Natural killer cell (primary cell): ENCODE measurements at regions not wholly inside any gene's neighbourhood (a gene's known extent, or its start where the extent isn't known, plus 50 kb on each side); places are given as distances from the start of the nearest gene placed in this dataset.

Experiments used
- ATAC-seq, 3 donors: fragments of 150-1000 bp in 2 of 3; fragments of 200-7000 bp in 1 of 3; cut with Tn5 transposase; 1 replicate in 1 of 3; 2 replicates in 2 of 3; pipeline ENCODE4 v1.10.0; 2021; ENCODE audit warnings: mild to moderate bottlenecking in 2 of 3, moderate library complexity in 2 of 3
- DNase-seq, 2 donors: peaks; one replicate each; pipeline versions ENCODE4 v3.0.0 to v3.0.0-alpha.2; 2013 to 2021; ENCODE audit warnings: mixed read lengths in 1 of 2
- H3K27ac ChIP-seq: one replicate; pipeline ENCODE4 v1.5.1; 2013; ENCODE audit warnings: mild to moderate bottlenecking, low read length
- H3K27me3 ChIP-seq: one replicate; pipeline ENCODE4 v1.6.1; 2013; ENCODE audit warnings: low read length; ENCODE audit not compliant: control insufficient read depth, insufficient read depth
- H3K36me3 ChIP-seq: one replicate; pipeline ENCODE4 v1.6.1; 2013; ENCODE audit warnings: low read length; ENCODE audit not compliant: control insufficient read depth, insufficient read depth
- H3K4me1 ChIP-seq: one replicate; pipeline ENCODE4 v1.6.1; 2013; ENCODE audit warnings: low read length; ENCODE audit not compliant: control insufficient read depth, insufficient read depth
- H3K4me3 ChIP-seq: one replicate; pipeline ENCODE4 v1.5.1; 2013; ENCODE audit warnings: low read length
- H3K9me3 ChIP-seq: one replicate; pipeline ENCODE4 v1.6.1; 2013; ENCODE audit warnings: low read length; ENCODE audit not compliant: control insufficient read depth, insufficient read depth
- H3K27ac Mint-ChIP-seq, 2 donors: one replicate each; pipeline ENCODE4 v1.8.0; 2022; ENCODE audit warnings: mild to moderate bottlenecking in 2 of 2, mixed read lengths in 2 of 2, moderate library complexity in 1 of 2
- H3K27me3 Mint-ChIP-seq, 2 donors: one replicate each; pipeline ENCODE4 v1.8.0; 2022; ENCODE audit warnings: low read depth in 2 of 2, mixed read lengths in 2 of 2
- H3K36me3 Mint-ChIP-seq: one replicate; pipeline ENCODE4 v1.8.0; 2022; ENCODE audit warnings: mixed read lengths
- H3K4me1 Mint-ChIP-seq, 2 donors: one replicate each; pipeline ENCODE4 v1.8.0; 2022; ENCODE audit warnings: mixed read lengths in 2 of 2
- H3K4me3 Mint-ChIP-seq: one replicate; pipeline ENCODE4 v1.8.0; 2022; ENCODE audit warnings: mild to moderate bottlenecking, moderate library complexity, mixed read lengths
- H3K9me3 Mint-ChIP-seq, 2 donors: one replicate each; pipeline ENCODE4 v1.8.0; 2022; ENCODE audit warnings: mixed read lengths in 2 of 2
- CTCF ChIP-seq: fragments of 200-600 bp; IDR thresholded peaks from one replicate; pipeline ENCODE4 v1.8.0; 2022; ENCODE audit warnings: antibody characterized with exemption
- WGBS: methylation state at CpG from one replicate; pipeline ENCODE4 v1.1.7; 2013; ENCODE audit warnings: missing lambda C conversion rate; ENCODE audit not compliant: insufficient coverage; 5-methylcytosine and 5-hydroxymethylcytosine counted together
- intact Hi-C: fragments of 100-400 bp; cut with micrococcal nuclease; formaldehyde crosslinking; loops from one replicate; pipeline ENCODE4 v1.14.2; 2022

- peaks cover 4% of the 10 kb centered on the region for H3K4me1 ChIP-seq
- H3K9me3 Mint-ChIP-seq, result no peaks in the 10 kb centered on the region
- no peaks in the 10 kb centered on the region for H3K9me3 ChIP-seq
- 9% methylated on average over 8 of the region's 8 CpGs for WGBS
- H3K36me3 Mint-ChIP-seq, result no peaks in the 10 kb centered on the region
- peaks cover 10 to 17% of the 10 kb centered on the region in 2 donors for H3K4me1 Mint-ChIP-seq
- peak overlapping the region in 1 of 2 donors; percentile 61 for H3K27ac Mint-ChIP-seq
- intact Hi-C loops, result no loop called here
- no peaks in the 10 kb centered on the region for H3K36me3 ChIP-seq
- no peak for DNase-seq
- no peak overlapping the region for H3K4me3 ChIP-seq
- peaks cover 6 to 37% of the 10 kb centered on the region in 2 donors for H3K27me3 Mint-ChIP-seq
- no peak for TF ChIP-seq CTCF
- ATAC-seq, result no peak
- H3K27me3 ChIP-seq, result no peaks in the 10 kb centered on the region
- no peak overlapping the region for H3K4me3 Mint-ChIP-seq
- H3K27ac ChIP-seq, result no peak overlapping the region
These were observed 588.3 kb upstream of the DIPK2B start for GRCh38 chrX:45788941-45789348.

GRCh38 chrX:45788315-45788714, 587.6 kb upstream of the DIPK2B start:
- no peak for ATAC-seq
- intact Hi-C loops, result no loop called here
- no peak overlapping the region for H3K27ac ChIP-seq
- H3K4me1 ChIP-seq, result peaks cover 4% of the 10 kb centered on the region
- no peak overlapping the region for H3K4me3 Mint-ChIP-seq
- H3K36me3 Mint-ChIP-seq, result no peaks in the 10 kb centered on the region
- no peak for TF ChIP-seq CTCF
- no peak for DNase-seq
- H3K4me3 ChIP-seq, result no peak overlapping the region
- 76% methylated on average over 2 of the region's 5 CpGs for WGBS
- no peaks in the 10 kb centered on the region for H3K9me3 ChIP-seq
- no peaks in the 10 kb centered on the region for H3K27me3 ChIP-seq
- peaks cover 10 to 15% of the 10 kb centered on the region in 2 donors for H3K4me1 Mint-ChIP-seq
- no peaks in the 10 kb centered on the region for H3K9me3 Mint-ChIP-seq
- no peaks in the 10 kb centered on the region for H3K36me3 ChIP-seq
- H3K27me3 Mint-ChIP-seq, result peaks cover 6 to 32% of the 10 kb centered on the region in 2 donors
- H3K27ac Mint-ChIP-seq, result no peak overlapping the region

- Histone ChIP-seq H3K36me3 (no peaks in the 10 kb centered on the region), H3K27ac (no peak overlapping the region), H3K4me3 (no peak overlapping the region), H3K9me3 (no peaks in the 10 kb centered on the region), H3K27me3 (no peaks in the 10 kb centered on the region), H3K4me1 (peaks cover 4% of the 10 kb centered on the region)
- Mint-ChIP-seq H3K27ac (no peak overlapping the region), H3K4me3 (no peak overlapping the region), H3K27me3 (peaks cover 6 to 44% of the 10 kb centered on the region in 2 donors), H3K36me3 (no peaks in the 10 kb centered on the region), H3K4me1 (peaks cover 10 to 11% of the 10 kb centered on the region in 2 donors), H3K9me3 (no peaks in the 10 kb centered on the region)
- DNase-seq (no peak), ATAC-seq (no peak)
- intact Hi-C loops, result no loop called here
- TF ChIP-seq CTCF, result no peak
- 87% methylated on average over 3 of the region's 3 CpGs for WGBS
These were observed 583.9 kb upstream of the DIPK2B start for GRCh38 chrX:45784590-45784989.

GRCh38 chrX:45783002-45783401, 582.3 kb upstream of the DIPK2B start:
- no peaks in the 10 kb centered on the region for H3K4me1 Mint-ChIP-seq
- no peaks in the 10 kb centered on the region for H3K9me3 Mint-ChIP-seq
- H3K27ac ChIP-seq, result no peak overlapping the region
- H3K27ac Mint-ChIP-seq, result no peak overlapping the region
- H3K27me3 ChIP-seq, result no peaks in the 10 kb centered on the region
- H3K27me3 Mint-ChIP-seq, result peaks cover 6 to 40% of the 10 kb centered on the region in 2 donors
- no peak for DNase-seq
- no peaks in the 10 kb centered on the region for H3K36me3 Mint-ChIP-seq
- H3K4me3 Mint-ChIP-seq, result no peak overlapping the region
- ATAC-seq, result no peak
- no peak for TF ChIP-seq CTCF
- WGBS, result 60% methylated on average over 5 of the region's 6 CpGs
- no peak overlapping the region for H3K4me3 ChIP-seq
- intact Hi-C loops, result no loop called here
- no peaks in the 10 kb centered on the region for H3K4me1 ChIP-seq
- no peaks in the 10 kb centered on the region for H3K36me3 ChIP-seq
- no peaks in the 10 kb centered on the region for H3K9me3 ChIP-seq
